ENCODE measurements at regions not wholly inside any gene's neighbourhood (a gene's known extent, or its start where the extent isn't known, plus 50 kb on each side); places are given as distances from the start of the nearest gene placed in this dataset.

- intact Hi-C loops (cut with DNase I; ENCODE audit: low total_unique reads) = no loop called here
- TF ChIP-seq CTCF (IDR thresholded peaks at IDR 0.05) (no peak), POLR2A (IDR thresholded peaks at IDR 0.05) (no peak)
- no peaks in the 10 kb centered on the region for H3K27me3 ChIP-seq
- 83 to 89% methylated on average over 5 of the region's 5 CpGs for WGBS, 2 donors
- H3K36me3 ChIP-seq (ENCODE audit: low read depth, missing control alignments) = no peaks in the 10 kb centered on the region
- no peaks in the 10 kb centered on the region for H3K4me1 ChIP-seq
- no peak for DNase-seq
- no peaks in the 10 kb centered on the region for H3K9me3 ChIP-seq
- H3K27ac ChIP-seq = no peak overlapping the region
- H3K4me3 ChIP-seq = no peak overlapping the region
Observed at GRCh38 chr2:156004459-156004858, 328.1 kb downstream of the NR4A2 start.

DNA sequence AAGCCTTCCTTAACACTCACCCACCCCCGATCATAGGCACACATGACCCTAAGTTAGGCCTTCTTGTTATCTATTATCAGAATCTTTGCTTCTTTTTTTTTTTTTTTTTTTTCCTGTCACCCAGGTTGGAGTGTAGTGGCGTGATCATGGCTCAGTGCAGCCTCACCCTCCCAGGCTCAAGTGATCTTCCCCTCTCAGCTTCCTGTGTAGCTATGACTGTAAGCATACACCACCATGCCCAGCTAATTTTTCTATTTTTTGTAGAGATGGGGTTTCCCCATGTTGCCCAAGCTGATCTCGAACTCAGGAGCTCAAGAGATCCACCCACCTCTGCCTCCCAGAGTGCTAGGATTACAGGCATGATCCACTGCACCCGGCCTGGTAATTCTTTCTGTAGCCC lies 328.7 kb downstream of the NR4A2 start:
- 87 to 92% methylated on average over 4 of the region's 4 CpGs for WGBS, 2 donors
- Histone ChIP-seq H3K27ac (no peak overlapping the region), H3K9me3 (no peaks in the 10 kb centered on the region), H3K4me1 (no peaks in the 10 kb centered on the region), H3K36me3 (ENCODE audit: low read depth, missing control alignments) (no peaks in the 10 kb centered on the region), H3K4me3 (no peak overlapping the region), H3K27me3 (no peaks in the 10 kb centered on the region)
- no peak for DNase-seq
- TF ChIP-seq POLR2A (IDR thresholded peaks at IDR 0.05) (no peak), CTCF (IDR thresholded peaks at IDR 0.05) (no peak)
- intact Hi-C loops (cut with DNase I; ENCODE audit: low total_unique reads) = no loop called here

- DNase-seq = no peak
- H3K27ac ChIP-seq = no peak overlapping the region
- no peak overlapping the region for H3K4me3 ChIP-seq
- no peak for TF ChIP-seq CTCF (IDR thresholded peaks at IDR 0.05)
- intact Hi-C loops (cut with DNase I; ENCODE audit: low total_unique reads) = no loop called here
- 88 to 97% methylated on average over 1 of the region's 1 CpG for WGBS, 2 donors
- no peaks in the 10 kb centered on the region for H3K9me3 ChIP-seq
- H3K27me3 ChIP-seq = no peaks in the 10 kb centered on the region
- no peaks in the 10 kb centered on the region for H3K4me1 ChIP-seq
- H3K36me3 ChIP-seq (ENCODE audit: low read depth, missing control alignments) = no peaks in the 10 kb centered on the region
Observed at GRCh38 chr2:156001851-156002250, 330.7 kb downstream of the NR4A2 start.

- no peak for DNase-seq
- Histone ChIP-seq H3K27me3 (no peaks in the 10 kb centered on the region), H3K4me1 (no peaks in the 10 kb centered on the region), H3K9me3 (no peaks in the 10 kb centered on the region), H3K36me3 (ENCODE audit: low read depth, missing control alignments) (no peaks in the 10 kb centered on the region), H3K4me3 (no peak overlapping the region), H3K27ac (no peak overlapping the region)
- WGBS, 2 donors = 81 to 93% methylated on average over 2 of the region's 2 CpGs
- no peak for TF ChIP-seq CTCF (IDR thresholded peaks at IDR 0.05)
- TF ChIP-seq POLR2A (IDR thresholded peaks at IDR 0.05) = no peak
- intact Hi-C loops (cut with DNase I; ENCODE audit: low total_unique reads) = no loop called here
Observed at GRCh38 chr2:155997538-155997937, 335.0 kb downstream of the NR4A2 start.

DNA sequence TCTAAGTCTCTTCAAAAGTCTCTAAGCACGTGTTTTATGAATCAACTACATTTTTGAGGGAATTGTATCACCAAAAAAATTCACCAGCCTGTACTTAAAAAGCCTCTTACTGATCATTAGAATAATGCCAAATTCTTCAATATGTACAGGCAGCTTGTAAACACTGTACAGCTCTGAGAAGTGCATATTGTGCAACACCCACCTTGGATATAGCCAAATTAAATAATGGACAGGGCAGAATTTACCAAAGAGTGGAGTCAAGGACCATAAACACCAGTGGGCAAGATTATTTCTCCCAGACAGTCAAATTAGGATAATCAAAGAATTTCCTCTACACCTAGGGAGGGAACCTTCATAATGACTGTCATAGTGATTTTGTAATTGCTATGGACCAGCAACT lies 338.2 kb downstream of the NR4A2 start:
- intact Hi-C loops (cut with DNase I; ENCODE audit: low total_unique reads) = no loop called here
- TF ChIP-seq CTCF (IDR thresholded peaks at IDR 0.05) (no peak), POLR2A (IDR thresholded peaks at IDR 0.05) (no peak)
- 86 to 96% methylated on average over 1 of the region's 1 CpG for WGBS, 2 donors

More for the DNA sequence above, 338.2 kb downstream of the NR4A2 start:
- no peaks in the 10 kb centered on the region for H3K36me3 ChIP-seq (ENCODE audit: low read depth, missing control alignments)
- DNase-seq = no peak
- H3K9me3 ChIP-seq = no peaks in the 10 kb centered on the region
- H3K27me3 ChIP-seq = no peaks in the 10 kb centered on the region
- H3K4me3 ChIP-seq = no peak overlapping the region
- no peaks in the 10 kb centered on the region for H3K4me1 ChIP-seq
- no peak overlapping the region for H3K27ac ChIP-seq

All from testis (tissue), 2 donors.